K562 (cell line): ENCODE measurements at regions not wholly inside any gene's neighbourhood (a gene's known extent, or its start where the extent isn't known, plus 50 kb on each side); places are given as distances from the start of the nearest gene placed in this dataset.

Experiments used
- ATAC-seq: fragments of 200-7000 bp; cut with Tn5 transposase; 3 replicates; pipeline ENCODE4 v1.9.1; 2020; ENCODE audit warnings: moderate library complexity
- BruUV-seq: library from RNA; stranded (reverse); fragments of 400-500 nt; replicated peaks from 2 replicates; lab custom pipeline; 2021; lab: Mats Ljungman, UMichigan
- CTCF ChIA-PET: fragments of 300-600 bp; formaldehyde crosslinking; extraction: SDS; loops from one replicate; lab custom pipeline; 2021; ENCODE audit warnings: low intra/inter-chr PET ratio; lab: Yijun Ruan, JAX
- POLR2A ChIA-PET: fragments of 300-600, 350-650 bp; sonication (Branson Sonifier 250); formaldehyde crosslinking; extraction: SDS; loops from one replicate; lab custom pipeline; 2021; ENCODE audit warnings: antibody characterized with exemption, inconsistent platforms; lab: Yijun Ruan, JAX
- DNase-seq, 4 experiments: peaks; one replicate each; pipeline versions ENCODE4 v3.0.0 to v3.0.0-alpha.2; 2011 to 2018; ENCODE audit warnings: low spot score in 3 of 4, mixed read lengths in 3 of 4; ENCODE audit errors: extremely low read depth in 1 of 4
- FAIRE-seq: peaks from 2 replicates; lab custom pipeline; 2011; peaks lifted over from hg19 to GRCh38; lab: Jason Lieb, UNC
- H2AFZ ChIP-seq: 2 replicates; pipeline ENCODE4 v1.6.0; 2011; ENCODE audit warnings: low read depth, low read length, control low read depth, inconsistent platforms
- H3K27ac ChIP-seq: fragments of 200-600 bp; 3 replicates; pipeline ENCODE4 v1.8.0; 2011; ENCODE audit warnings: low read depth, mild to moderate bottlenecking, control low read depth, inconsistent platforms, low read length, moderate library complexity, mixed read lengths; ENCODE audit errors: extremely low read depth
- H3K27me3 ChIP-seq, 2 experiments: fragments of 300-600 bp in 1 of 2; 2 replicates in 1 of 2; 3 replicates in 1 of 2; pipeline versions ENCODE4 v1.6.0 to v1.8.0; 2011; ENCODE audit warnings: inconsistent platforms in 2 of 2, low read length in 2 of 2, mild to moderate bottlenecking in 1 of 2, mixed read lengths in 1 of 2, moderate library complexity in 1 of 2; ENCODE audit not compliant: control insufficient read depth in 2 of 2, insufficient read depth in 2 of 2
- H3K36me3 ChIP-seq: fragments of 300-600 bp; 3 replicates; pipeline ENCODE4 v1.8.0; 2011; ENCODE audit warnings: mild to moderate bottlenecking, low read length, inconsistent platforms; ENCODE audit not compliant: control insufficient read depth, insufficient read depth
- H3K4me1 ChIP-seq, 2 experiments: fragments of 200-600 bp in 1 of 2; replicated peaks in 1 of 2; 2 replicates in 1 of 2; 3 replicates in 1 of 2; pipeline versions ENCODE4 v1.5.1 to v1.8.0; 2011; ENCODE audit warnings: inconsistent platforms in 2 of 2, low read length in 2 of 2, mild to moderate bottlenecking in 1 of 2, mixed read lengths in 1 of 2, moderate library complexity in 1 of 2; ENCODE audit not compliant: control insufficient read depth in 2 of 2, insufficient read depth in 2 of 2
- H3K4me2 ChIP-seq: 2 replicates; pipeline ENCODE4 v1.6.1; 2011; ENCODE audit warnings: low read length, control low read depth, inconsistent platforms, mixed read lengths; ENCODE audit not compliant: insufficient read depth
- H3K4me3 ChIP-seq: fragments of 200-600 bp; sonication (generic), shearing (Covaris generic); 2 replicates; pipeline ENCODE4 v1.5.1; 2016; ENCODE audit warnings: control low read depth, inconsistent platforms
- H3K79me2 ChIP-seq: fragments of 200-600 bp; 3 replicates; pipeline ENCODE4 v1.8.0; 2011; ENCODE audit warnings: low read length, inconsistent platforms; ENCODE audit not compliant: control insufficient read depth, insufficient read depth
- H3K9ac ChIP-seq, 2 experiments: 2 replicates each; pipeline versions ENCODE4 v1.6.0 to v1.6.1; 2011; ENCODE audit warnings: low read depth in 2 of 2, low read length in 2 of 2, control low read depth in 1 of 2, inconsistent platforms in 1 of 2, mild to moderate bottlenecking in 1 of 2, mixed read lengths in 1 of 2; ENCODE audit not compliant: insufficient read depth in 1 of 2
- H3K9me1 ChIP-seq: one replicate; pipeline ENCODE4 v1.6.0; 2011; ENCODE audit warnings: inconsistent platforms, mild to moderate bottlenecking, low read length, moderate library complexity; ENCODE audit not compliant: control insufficient read depth, insufficient read depth
- H3K9me3 ChIP-seq: replicated peaks from 2 replicates; pipeline ENCODE4 v1.5.1; 2011; ENCODE audit warnings: low read depth, low read length, inconsistent platforms; ENCODE audit not compliant: control insufficient read depth, insufficient read depth
- H4K20me1 ChIP-seq: replicated peaks from 2 replicates; pipeline ENCODE4 v1.6.1; 2011; ENCODE audit warnings: low read length, inconsistent platforms, mixed read lengths; ENCODE audit not compliant: control insufficient read depth, insufficient read depth
- BRCA1 ChIP-seq, 2 experiments: fragments of 450-650 bp in 1 of 2; sonication (generic) in 1 of 2; formaldehyde crosslinking in 1 of 2; IDR thresholded peaks; 2 replicates each; pipeline versions ENCODE4 v1.5.0 to v1.6.1; 2017 to 2020; ENCODE audit warnings: mild to moderate bottlenecking in 1 of 2, missing genetic modification reagents in 1 of 2
- DMBX1 ChIP-seq: fragments of 250-450 bp; sonication (Bioruptor Pico); IDR thresholded peaks from 2 replicates; pipeline ENCODE4 v1.8.0; 2022; ENCODE audit warnings: inconsistent platforms, mild to moderate bottlenecking, moderate library complexity, borderline replicate concordance
- ELF1 ChIP-seq: fragments of 200-800 bp; sonication (Bioruptor generic); IDR thresholded peaks from 2 replicates; pipeline ENCODE4 v1.6.1; 2016; ENCODE audit warnings: missing genetic modification characterization, missing compliant biosample characterization
- PURB ChIP-seq: sonication (generic); formaldehyde crosslinking; IDR thresholded peaks from 2 replicates; pipeline ENCODE4 v1.9.0; 2021; ENCODE audit warnings: low read depth, mild to moderate bottlenecking, missing genetic modification reagents
- SIX5 ChIP-seq, 2 experiments: IDR thresholded peaks; 2 replicates each; pipeline ENCODE4 v1.6.1; 2011; ENCODE audit warnings: low read length in 2 of 2, borderline replicate concordance in 1 of 2, low read depth in 1 of 2, mild to moderate bottlenecking in 1 of 2, moderate library complexity in 1 of 2; ENCODE audit not compliant: insufficient read depth in 1 of 2
- TGIF2 ChIP-seq: sonication (generic); formaldehyde crosslinking; IDR thresholded peaks from 2 replicates; pipeline ENCODE4 v1.8.1; 2022; ENCODE audit warnings: mild to moderate bottlenecking, missing genetic modification reagents, moderate library complexity
- ZC3H8 ChIP-seq: fragments of 450-650 bp; IDR thresholded peaks from 2 replicates; pipeline ENCODE4 v1.6.1; 2017
- ZKSCAN1 ChIP-seq: fragments of 150-350 bp; IDR thresholded peaks from 2 replicates; pipeline ENCODE4 v1.6.1; 2016; ENCODE audit warnings: low read depth, low read length
- ZNF124 ChIP-seq: sonication (generic); formaldehyde crosslinking; IDR thresholded peaks from 2 replicates; pipeline ENCODE4 v1.8.1; 2022; ENCODE audit warnings: missing genetic modification reagents
- ZNF408 ChIP-seq: fragments of 250-450 bp; sonication (Bioruptor Pico); IDR thresholded peaks from 2 replicates; pipeline ENCODE4 v1.4.0; 2020; ENCODE audit warnings: low read depth, mild to moderate bottlenecking, moderate library complexity
- WGBS: fragments of 100-300 bp; shearing (Covaris generic); methylation state at CpG from one replicate; pipeline ENCODE4 v1.1.6; 2016; ENCODE audit warnings: low coverage, mixed read lengths; ENCODE audit not compliant: insufficient coverage; ENCODE audit errors: missing lambda C conversion rate; 5-methylcytosine and 5-hydroxymethylcytosine counted together
- in situ Hi-C: fragments of 300-500 bp; cut with MboI; formaldehyde crosslinking; loops from 4 replicates; pipeline ENCODE4 v1.15.0; 2018; ENCODE audit warnings: inconsistent platforms, mixed read lengths
- intact Hi-C: fragments of 100-400 bp; cut with micrococcal nuclease; formaldehyde crosslinking; loops from 2 replicates; pipeline ENCODE4 v1.14.2; 2022

- in situ Hi-C loops (no loop called here), intact Hi-C loops (no loop called here)
- Histone ChIP-seq H3K9ac (no peak overlapping the region), H3K9me1 (no peaks in the 10 kb centered on the region), H4K20me1 (no peaks in the 10 kb centered on the region), H3K9me3 (no peaks in the 10 kb centered on the region), H3K79me2 (no peaks in the 10 kb centered on the region), H2AFZ (peak overlapping the region; percentile 63), H3K4me3 (no peak overlapping the region), H3K27me3 (peaks cover 0 to 5% of the 10 kb centered on the region in 2 experiments; a peak in 4 of 5 replicates), H3K4me2 (peak overlapping the region; percentile 32; the same call in 1 of the 2 replicates), H3K36me3 (no peaks in the 10 kb centered on the region), H3K27ac (no peak overlapping the region), H3K4me1 (no peaks in the 10 kb centered on the region)
- FAIRE-seq (no peak), ATAC-seq (no peak), DNase-seq (no peak)
- BruUV-seq = no TSS peak
- ChIA-PET POLR2A (interaction anchor here (0.7 kb wide), 1 partner anchor 12 kb away, joined by 3 read pairs; no protein-coding TSS in a partner anchor), CTCF (no interaction called here)
- no peak for TF ChIP-seq ELF1 (tag)
- TF ChIP-seq ZNF408 (CRISPR knock-in tag) = no peak
- TF ChIP-seq PURB (CRISPR knock-in tag) = no peak
- no peak for TF ChIP-seq DMBX1 (CRISPR knock-in tag)
- TF ChIP-seq TGIF2 (CRISPR knock-in tag) = no peak
- TF ChIP-seq SIX5 (IDR thresholded peaks at IDR 0.05; ENCODE audit: borderline replicate concordance in 1 of 2, insufficient read depth in 1 of 2, low read depth in 1 of 2, low read length in 2 of 2) = no peak
- TF ChIP-seq ZKSCAN1 = no peak
- no peak for TF ChIP-seq ZNF124 (CRISPR knock-in tag)
- TF ChIP-seq BRCA1 (IDR thresholded peaks at IDR 0.05) = no peak
- TF ChIP-seq BRCA1 (CRISPR knock-in tag; IDR thresholded peaks at IDR 0.05) = no peak
- no peak for TF ChIP-seq ZC3H8
- 10% methylated on average over 5 of the region's 6 CpGs for WGBS
These were observed 150.8 kb downstream of the RBMX2 start for GRCh38 chrX:130552444-130553073.
